OCI-LY3 (cell line): ENCODE measurements at regions not wholly inside any gene's neighbourhood (a gene's known extent, or its start where the extent isn't known, plus 50 kb on each side); places are given as distances from the start of the nearest gene placed in this dataset.

Experiments used
- CTCF ChIP-seq: fragments of 200-600, 300-600 bp; sonication (generic); IDR thresholded peaks from 2 replicates; pipeline ENCODE4 v1.5.1; 2014; ENCODE audit warnings: antibody characterized with exemption, low read length, low read depth
- EZH2phosphoT487 ChIP-seq: fragments of 200-600 bp; shearing (Covaris generic); IDR thresholded peaks from 2 replicates; pipeline ENCODE4 v1.6.1; 2018; ENCODE audit warnings: antibody characterized with exemption, mixed run types, low read depth

- TF ChIP-seq CTCF (no peak), EZH2phosphoT487 (no peak)
Measured at GRCh38 chr2:120442541-120442922, 96.6 kb downstream of the INHBB start.
